ENCODE measurements at regions not wholly inside any gene's neighbourhood (a gene's known extent, or its start where the extent isn't known, plus 50 kb on each side); places are given as distances from the start of the nearest gene placed in this dataset.

DNA sequence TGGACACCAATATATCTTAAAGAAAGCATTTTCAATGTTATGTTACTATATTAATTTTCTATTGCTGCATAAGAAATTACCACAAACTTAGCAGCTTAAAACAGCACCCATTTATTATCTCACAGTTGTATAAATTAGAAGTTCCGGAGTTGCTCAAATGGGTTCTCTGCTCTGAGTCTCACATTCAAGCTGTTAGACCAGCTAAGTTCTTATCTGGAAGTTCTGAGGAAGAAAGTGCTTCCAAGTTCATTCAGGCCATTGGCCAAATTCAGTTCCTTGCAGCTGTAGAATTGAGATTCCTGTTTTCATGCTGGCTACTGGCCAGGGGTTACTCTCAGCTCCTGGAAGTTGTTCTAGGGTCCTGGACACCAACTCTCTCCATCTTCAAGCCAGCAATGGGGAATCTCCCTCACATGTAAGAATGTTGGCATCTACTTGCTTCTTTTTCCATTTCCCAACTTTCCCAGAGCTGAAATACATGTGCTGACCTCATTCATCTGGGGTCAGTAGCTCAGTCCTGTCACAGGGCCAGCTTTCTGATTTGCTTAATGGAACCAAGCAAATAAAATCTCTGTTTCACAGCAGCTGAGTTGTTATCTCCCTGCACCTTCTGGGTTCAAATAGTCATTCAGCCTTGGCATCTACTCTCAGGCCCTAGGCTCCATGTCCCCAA, 99.6 kb upstream of the INTU start:
- DNase-seq (ENCODE audit: low spot score), result no peak

DNA sequence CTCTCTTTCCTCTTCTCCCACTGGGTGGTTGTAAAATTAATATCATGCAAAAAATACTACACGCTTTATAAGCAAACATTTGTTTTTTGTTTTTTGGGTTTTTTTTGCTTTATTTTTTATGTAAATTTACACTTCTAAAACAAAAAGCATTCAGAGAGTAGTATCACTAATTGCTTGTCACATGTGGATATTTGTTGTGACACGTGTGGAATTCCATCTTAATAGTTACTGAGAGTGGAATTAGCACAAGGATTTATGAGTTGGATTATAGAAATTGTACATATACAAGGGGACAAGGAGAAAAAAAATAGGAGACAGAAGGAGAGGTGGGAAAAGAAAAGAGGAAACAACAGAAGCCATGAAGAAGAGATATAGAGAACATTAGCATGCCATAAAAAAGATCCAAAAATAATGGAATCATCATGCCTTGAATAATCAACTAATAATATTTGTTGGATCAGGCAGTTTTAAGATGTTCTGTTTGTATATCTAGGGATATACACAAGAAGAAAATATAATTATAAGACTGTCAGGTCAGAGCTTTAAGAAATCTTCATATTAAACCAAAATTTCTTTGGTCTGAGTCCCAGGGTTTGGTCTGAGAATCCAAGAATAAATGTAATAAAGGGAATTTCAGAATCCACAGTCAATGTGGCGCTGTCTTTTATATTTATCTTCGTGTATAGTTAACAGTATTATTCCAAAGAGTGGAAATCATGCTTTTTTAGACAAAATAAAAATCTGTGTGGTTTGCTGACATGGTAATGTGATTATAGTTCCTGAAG, 98.5 kb upstream of the INTU start:
- DNase-seq (ENCODE audit: low spot score), result no peak

- DNase-seq (ENCODE audit: low spot score), result no peak
These were observed 94.7 kb upstream of the INTU start for GRCh38 chr4:127538016-127538415.

DNA sequence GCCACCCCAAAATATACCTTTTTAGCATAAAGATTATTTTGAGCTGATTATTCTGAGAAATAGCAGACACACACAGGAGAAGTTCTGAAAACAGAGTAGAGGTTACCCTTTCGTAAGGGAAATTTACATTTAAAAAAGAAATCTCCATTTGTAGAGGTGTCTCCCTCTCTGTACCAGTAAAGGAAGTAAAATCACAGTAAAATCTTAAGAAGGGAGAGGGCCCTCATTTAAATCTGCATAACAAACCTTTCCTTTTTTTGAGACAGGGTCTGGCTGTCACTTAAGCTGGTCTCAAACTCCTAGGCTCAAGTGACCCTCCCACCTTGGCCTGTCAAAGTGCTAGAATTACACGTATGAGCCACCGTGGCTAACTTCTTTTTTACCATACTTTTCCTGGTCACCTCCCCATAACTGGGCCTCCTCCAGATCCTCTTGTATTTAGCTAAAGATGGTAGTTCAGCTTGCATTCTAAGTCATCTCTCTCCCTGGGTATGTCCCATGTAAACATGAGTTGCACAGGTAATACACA, 92.2 kb upstream of the INTU start:
- DNase-seq (ENCODE audit: low spot score), result no peak

DNA sequence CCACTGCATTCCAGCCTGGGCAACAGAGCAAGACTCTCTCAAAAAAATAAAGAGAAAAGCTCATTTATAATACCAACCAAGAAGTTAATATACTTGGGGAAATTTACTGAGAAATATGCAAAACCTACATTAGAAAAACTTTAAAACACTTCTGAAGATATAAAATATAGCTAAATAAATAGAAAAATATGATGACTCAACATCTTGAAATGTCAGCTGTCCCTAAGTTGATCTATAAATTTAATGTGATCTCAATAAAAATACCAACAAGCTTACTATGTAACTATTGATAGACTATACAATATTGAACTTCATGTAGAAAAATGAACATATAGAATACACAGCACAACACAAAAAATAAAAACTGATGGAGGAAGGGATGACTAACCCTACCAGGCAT, 87.5 kb upstream of the INTU start:
- DNase-seq (ENCODE audit: low spot score), result no peak

GRCh38 chr4:127548990-127549925, 83.5 kb upstream of the INTU start:
- DNase-seq (ENCODE audit: low spot score), result no peak

DNA sequence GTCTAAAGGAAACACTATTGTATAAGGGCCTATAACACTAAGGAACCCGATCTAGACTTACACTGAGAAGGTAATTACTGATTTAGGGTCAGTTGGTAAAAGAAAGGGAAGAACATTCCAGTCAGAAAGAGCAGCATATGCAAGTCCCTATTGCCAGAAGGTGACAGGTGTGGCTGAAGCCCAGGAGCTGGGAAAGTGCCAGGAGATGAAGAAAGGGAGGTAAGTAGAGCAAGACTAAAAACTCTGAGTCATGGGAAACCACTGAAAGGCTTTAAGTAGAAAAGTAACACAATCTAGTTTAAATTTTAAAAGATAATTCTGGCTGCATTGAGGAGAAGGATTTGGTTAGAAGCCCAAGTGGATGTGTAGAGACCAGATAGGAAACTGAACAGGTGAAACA, 77.7 kb upstream of the INTU start:
- no peak for DNase-seq (ENCODE audit: low spot score)

DNA sequence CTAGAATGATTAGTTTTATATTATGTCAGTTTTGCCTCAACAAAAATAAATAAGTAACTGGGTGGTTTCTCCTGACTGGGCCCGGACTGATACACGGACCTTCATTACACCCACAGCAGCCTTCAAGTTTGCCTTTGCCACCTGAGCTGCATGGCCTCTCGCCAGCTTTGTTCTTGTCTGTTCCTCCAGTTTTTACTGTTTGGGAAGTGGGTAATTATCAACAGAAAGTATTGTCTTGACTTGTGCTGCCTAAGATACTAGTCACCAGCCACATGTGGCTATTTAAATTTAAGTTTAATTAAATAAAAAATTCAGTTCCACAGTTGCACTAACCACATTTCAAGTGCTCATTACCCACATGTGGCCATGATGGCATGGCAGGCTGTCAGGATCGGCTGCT, 74.7 kb upstream of the INTU start:
- no peak for DNase-seq (ENCODE audit: low spot score)

DNA sequence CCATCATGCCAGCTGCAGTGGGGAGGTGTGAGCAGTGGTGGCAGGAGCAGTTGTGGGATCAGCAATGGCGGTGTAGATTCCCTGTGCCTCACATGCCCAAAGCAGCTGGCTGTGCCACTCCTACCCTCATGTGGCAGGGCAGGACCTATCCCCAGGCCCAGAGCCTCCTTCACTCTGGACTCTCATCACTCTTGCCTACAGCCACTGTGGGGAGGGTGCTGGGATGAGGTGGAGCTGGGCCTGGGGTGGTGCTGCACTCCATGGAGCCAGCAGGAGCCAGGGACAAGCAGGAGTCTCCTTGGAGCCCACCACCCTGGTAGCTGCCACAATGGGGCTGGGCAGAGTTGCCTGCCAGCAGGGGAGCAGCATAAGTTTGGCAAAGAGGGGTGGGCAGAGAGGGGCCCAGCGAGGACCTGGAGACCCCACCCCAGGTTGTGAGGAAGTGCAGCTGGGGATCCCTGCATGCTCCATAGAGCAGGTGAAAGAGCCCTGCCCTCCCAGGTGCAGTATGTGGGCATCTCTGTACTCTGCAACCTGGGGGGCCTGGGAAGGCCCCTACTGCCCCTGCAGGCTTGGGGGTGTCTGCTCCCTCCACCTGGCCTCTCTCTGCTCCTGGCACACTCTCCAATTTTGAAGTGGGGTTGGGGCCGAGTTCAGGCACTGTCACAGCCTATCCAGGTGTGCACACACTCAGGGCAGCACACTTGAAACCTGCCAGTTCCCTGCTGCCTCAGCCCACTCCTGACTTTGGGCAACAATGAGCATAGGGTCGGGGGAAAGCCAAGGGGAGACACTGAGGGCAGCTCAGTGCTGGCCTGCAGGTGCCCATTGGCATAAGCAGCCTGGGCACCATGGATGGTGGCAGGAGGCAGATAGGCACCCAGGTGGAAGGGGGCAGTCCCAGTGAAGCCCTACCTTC, 74.0 kb upstream of the INTU start:
- DNase-seq (ENCODE audit: low spot score), result no peak

DNA sequence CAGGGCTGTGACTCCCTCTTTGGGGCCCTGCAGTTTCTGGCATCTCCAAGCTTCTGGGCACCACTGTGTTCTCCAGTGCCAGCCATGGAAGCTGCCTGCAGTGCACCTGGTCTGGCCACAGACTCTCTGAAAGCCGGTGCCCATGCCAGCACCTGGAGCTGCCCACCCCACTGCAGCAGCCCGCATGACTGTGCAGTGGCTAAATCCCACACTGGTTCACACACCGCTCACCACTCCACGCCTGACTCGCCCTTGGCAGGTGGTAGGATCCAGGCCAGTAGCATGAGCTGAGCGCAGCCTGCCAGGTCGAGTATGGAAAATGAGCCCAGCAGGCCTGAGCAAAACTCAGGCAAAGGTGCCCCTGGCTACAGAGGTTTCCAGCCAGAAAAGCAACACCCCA, 72.8 kb upstream of the INTU start:
- no peak for DNase-seq (ENCODE audit: low spot score)

- no peak for DNase-seq (ENCODE audit: low spot score)
These were observed 72.0 kb upstream of the INTU start for GRCh38 chr4:127560755-127561154.

DNA sequence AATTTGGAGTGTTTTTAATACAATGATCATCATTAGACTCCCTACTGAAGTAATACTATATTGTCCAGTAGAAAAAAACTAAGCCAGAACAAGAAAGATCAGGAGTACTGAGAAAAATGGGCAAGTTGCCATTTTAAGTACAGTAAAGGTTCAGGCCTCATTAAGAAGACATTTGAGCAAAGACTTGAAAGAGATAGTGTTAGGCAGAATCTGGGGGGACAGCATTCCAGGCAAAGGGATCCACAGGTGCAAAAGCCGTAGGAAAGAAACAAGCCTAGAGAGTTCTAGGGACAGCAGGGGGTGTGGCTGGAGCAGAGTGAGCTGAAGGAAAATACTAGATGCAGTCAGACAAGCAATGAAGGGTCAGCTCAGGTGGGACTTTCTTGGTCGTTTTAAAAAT, 58.1 kb upstream of the INTU start:
- DNase-seq (ENCODE audit: low spot score), result no peak

GRCh38 chr4:127575888-127576287, 56.9 kb upstream of the INTU start:
- no peak for DNase-seq (ENCODE audit: low spot score)

GRCh38 chr4:127578491-127578890, 54.3 kb upstream of the INTU start:
- no peak for DNase-seq (ENCODE audit: low spot score)

GRCh38 chr4:127578967-127579366, 53.8 kb upstream of the INTU start:
- no peak for DNase-seq (ENCODE audit: low spot score)

DNA sequence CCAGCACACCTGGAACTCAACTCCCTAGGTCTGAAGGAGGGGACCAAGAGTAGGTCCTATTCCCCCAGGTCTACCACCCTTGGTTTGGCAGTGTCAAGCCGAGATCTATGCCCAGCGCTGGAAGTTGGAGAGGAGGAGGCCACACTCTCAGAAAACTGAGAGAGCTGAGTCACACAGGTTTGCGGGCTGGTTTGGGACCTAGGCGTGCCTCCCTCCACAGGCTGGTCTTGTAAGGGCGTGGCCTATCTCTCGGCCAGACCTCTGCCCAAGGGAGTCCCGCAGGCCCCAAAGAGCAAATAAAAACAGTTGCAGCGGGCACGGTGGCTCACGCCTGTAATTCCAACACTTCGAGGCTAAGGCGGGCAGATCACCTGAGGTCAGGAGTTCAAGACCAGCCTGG, 52.9 kb upstream of the INTU start:
- DNase-seq (ENCODE audit: low spot score), result no peak

DNA sequence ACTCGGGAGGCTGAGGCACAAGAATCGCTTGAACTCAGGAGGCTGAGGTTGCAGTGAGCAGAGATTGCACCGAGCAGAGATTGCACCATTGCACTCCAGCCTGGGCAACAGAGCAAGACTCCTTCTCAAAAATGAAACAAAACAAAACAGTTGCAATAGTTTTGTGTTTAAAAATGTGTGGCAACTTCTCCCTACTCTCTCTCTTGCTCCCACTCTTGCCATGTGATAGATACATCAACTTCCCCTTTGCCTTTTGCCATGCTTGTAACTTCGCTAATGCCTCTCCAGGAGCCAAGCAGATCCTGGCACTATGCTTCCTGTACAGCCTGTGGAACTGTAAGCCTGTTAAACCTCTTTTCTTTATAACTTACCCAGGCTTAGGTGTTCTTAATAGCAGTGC, 52.5 kb upstream of the INTU start:
- DNase-seq (ENCODE audit: low spot score), result no peak

DNA sequence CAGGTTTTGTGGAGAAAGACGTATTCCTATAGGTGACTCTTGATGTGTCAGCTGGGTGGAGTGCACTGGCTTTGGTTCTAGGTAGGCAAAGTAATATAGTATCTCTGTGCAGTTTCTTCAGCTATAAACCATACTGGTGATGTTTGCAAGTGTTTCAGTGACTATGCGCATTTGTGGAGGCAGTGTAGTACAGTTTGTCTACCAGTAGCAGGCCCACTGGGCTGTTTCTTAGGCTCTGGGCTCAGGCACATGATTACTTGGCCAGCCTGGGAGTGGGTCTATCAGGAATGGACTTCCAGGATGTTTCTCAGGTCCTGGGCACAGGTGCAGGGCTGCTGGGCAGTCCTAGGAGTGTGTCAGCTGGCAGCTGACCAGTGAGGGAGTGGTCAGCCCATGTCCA, 51.9 kb upstream of the INTU start:
- no peak for DNase-seq (ENCODE audit: low spot score)
